NCI-H1417 treated with DMSO at 0.1 percent for 48 hours (cell line): ENCODE measurements at regions not wholly inside any gene's neighbourhood (a gene's known extent, or its start where the extent isn't known, plus 50 kb on each side); places are given as distances from the start of the nearest gene placed in this dataset.
"Not testable (repeated sequence)": the region's sequence is repeated elsewhere in the genome, so short reads cannot be mapped to it uniquely, and the experiment has no call there.

ENCODE experiments used
- DNase-seq: peaks from one replicate; lab custom pipeline; 2025; lab: John Stamatoyannopoulos, UW

DNA sequence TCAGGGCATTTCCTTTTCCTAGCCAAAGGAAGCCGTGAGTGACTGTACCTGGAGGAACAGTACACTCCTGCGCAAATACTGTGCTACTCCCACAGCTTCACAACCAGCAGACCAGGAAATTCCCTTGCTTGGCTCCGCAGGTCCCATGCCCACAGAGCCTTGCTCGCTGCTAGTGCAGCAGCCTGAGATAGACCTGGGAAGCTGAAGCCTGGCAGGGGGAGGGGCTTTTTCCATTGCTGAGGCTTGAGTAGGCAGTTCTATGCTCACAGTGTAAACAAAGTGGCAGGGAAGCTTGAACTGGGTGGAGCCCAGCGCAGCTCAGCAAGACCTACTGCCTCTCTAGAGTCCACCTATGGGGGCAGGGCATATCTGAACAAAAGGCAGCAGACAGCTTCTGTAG is 291.2 kb downstream of the HGF start:
- no peak for DNase-seq

DNA sequence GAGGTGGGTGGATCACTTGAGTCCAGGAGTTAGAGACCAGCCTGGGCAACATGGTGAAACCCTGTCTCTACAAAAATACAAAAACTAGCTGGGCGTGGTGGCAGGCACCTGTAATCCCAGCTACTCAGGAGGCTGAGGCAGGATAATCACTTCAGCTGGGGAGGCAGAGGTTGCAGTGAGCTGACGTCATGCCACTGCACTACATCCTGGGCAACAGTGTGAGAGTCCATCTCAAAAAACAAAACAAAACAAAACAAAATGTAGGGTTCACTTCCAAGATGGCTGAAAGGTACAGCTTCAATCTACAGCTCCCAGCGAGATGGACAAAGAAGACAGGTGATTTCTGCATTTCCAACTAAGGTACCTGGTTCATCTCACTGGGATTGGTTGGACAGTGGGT is 291.6 kb downstream of the HGF start:
- DNase-seq: not testable (repeated sequence)

DNA sequence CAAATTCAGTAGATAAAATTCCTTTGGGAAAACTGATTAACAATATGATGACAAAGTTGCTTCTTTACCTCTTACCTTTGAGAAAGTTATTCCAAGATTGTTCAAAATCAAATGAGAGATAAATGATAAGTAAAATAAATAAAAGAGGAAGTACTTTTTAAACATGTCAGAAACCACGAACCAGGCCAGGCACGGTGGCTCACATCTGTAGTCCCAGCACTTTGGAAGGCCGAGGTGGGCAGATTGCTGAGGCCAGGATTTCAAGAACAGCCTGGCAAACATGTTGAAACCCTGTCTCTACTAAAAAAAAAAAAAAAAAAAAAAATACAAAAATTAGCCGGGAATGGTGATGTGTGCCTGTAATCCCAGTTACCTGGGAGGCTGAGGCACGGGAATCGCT is 296.6 kb downstream of the HGF start:
- DNase-seq: no peak

GRCh38 chr7:81470724-81471379 is 299.0 kb downstream of the HGF start:
- DNase-seq: no peak

- DNase-seq: peak; percentile 28
Measured at GRCh38 chr7:81469869-81470723, 299.8 kb downstream of the HGF start.

GRCh38 chr7:81469153-81469868 is 300.5 kb downstream of the HGF start:
- DNase-seq: no peak

DNA sequence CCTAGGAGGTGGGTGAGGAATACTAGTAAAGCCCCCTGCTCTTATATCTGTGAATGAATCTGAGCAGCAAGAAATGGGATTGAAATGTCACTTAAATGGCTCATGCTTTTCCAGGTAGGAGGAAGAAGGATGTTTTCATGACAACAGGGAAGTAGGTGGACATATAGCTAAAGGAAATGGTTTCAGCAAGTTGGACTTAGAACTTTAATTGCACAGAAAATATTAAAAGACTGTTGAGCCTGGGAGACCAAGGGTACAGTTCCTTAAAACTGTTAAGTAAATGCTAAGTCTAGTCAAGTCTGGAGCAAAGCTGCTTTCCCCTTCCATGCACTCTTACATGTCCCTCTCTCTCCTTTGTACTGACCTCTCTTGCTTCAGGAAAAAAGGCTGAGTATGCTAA is 301.3 kb downstream of the HGF start:
- no peak for DNase-seq

DNA sequence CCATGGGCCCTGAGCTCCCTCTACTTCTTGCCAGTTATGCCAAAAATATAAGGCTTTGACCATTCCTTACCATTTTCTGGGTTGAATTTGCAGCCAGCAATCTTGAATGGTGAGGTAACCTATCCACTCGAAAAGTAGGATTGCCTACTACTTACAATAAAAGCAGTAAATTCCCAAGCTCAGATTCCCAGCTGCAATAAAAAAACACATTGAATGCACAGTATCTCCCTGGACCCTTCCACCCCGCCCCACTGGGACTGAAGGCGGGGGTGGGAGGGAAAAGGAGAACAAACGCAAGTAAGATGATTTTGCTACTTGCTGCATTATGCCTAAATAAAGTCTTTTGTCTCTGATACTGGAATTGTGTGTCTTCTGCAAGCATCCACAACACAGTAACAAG is 301.9 kb downstream of the HGF start:
- no peak for DNase-seq

DNA sequence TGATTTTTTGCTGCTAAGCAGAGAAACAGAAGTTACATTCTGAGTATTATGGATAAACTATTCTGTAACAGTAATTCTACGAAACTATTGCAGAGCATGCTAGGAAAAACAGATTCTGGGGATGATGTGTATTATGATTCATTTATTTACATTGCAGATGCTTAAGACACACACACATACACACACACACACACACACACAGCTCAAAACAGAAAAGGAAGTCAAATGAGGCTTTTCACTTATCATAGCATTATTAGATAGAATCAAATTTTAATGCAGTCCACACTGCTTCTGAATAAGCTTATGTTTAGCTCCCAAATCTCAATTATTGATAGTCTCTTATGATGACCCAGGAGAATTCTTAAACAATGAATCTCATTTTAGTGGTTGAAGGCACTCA is 307.2 kb downstream of the HGF start:
- no peak for DNase-seq

DNA sequence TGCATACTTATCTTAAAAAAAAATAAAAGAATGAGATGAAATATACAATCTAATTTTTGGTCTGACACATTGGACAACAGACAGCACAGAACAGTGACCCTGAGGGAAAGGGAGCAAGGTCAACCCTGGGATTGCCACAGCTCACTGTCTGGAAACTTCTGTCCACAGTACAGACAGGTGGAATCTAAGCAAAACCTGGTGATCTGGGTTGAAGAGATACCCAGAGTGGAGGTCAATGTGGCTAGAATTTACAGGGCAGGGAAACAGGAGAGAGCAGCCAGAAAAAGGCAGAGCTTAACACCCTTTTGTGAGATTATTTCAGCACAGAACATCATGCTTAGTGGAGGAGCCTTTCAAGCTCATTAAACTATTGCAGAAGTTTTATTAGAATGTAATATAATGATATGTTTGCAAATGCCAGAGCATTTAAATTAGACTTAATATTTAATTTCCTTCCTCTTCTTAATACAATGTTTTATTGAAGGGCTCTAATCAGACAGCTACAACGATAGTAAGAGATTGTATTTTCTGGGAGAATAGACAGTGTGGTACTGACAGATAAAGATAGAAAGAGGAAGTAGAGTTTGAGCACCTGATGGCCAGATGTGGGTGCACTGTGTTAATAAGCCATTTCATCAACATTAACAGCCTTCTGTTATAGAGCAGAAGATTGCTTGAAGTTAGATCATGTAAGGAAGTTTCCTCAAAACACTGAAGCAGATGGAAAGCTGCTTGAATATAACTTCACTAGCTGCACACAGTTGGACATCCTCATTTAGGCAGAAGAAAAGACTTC is 309.4 kb downstream of the HGF start:
- no peak for DNase-seq

GRCh38 chr7:81459485-81459884 is 310.4 kb downstream of the HGF start:
- DNase-seq: no peak

GRCh38 chr7:81457852-81458522 is 311.9 kb downstream of the HGF start:
- DNase-seq: peak; percentile 21

DNA sequence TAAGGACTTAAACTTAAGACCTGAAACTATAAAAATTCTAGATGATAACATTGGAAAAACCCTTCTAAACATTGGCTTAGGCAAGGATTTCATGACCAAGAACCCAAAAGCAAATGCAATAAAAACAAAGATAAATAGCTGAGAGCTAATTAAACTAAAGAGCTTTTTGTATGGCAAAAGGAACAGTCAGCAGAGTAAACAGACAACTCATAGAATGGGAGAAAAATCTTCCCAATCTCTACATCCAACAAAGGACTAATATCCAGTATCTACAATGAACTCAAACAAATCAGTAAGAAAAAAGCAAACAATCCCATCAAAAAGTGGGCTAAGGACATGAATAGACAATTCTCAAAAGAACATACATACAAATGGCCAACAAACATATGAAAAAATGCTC is 316.1 kb downstream of the HGF start:
- DNase-seq: not testable (repeated sequence)

DNA sequence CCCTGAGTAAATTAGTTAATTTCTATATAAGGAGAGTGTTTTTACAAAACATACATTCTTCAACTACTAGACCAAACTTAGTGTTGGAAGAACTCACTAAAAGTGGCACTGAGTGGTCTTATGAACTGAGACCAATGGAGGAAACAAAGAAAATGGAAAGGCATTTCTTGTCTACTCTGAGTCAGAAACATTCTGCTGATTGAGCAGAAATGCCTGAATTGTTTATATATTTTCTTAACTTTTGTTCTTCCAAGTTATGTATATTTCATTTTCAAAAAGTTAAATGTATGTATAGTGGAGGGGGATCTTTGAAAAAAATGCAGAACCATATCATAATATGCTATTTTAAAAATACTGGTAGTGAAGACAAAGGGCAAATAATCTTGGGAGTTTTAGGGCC is 320.7 kb downstream of the HGF start:
- DNase-seq: no peak

- peak; percentile 28 for DNase-seq
Measured at GRCh38 chr7:81447351-81447952, 322.4 kb downstream of the HGF start.

DNA sequence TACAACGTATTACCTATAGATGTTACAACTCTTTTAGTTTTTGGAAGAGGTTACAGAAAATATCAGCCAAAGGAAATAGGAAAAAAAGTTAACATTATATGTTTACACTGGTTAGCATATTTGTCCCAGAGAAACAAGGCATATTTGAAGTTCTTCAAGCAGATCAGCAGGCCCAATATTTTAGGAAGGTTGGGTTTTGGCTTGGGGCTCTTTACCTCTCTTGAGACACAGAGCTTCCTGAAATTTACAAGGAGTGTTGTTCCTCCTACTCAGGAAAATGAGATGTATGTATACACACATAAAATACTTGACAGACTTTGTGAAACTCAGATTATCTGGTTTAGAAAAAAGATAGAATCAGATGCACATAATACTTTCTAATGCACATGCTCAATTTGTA is 323.6 kb downstream of the HGF start:
- DNase-seq: no peak

- DNase-seq: no peak
Measured at GRCh38 chr7:81445462-81445861, 324.4 kb downstream of the HGF start.

- no peak for DNase-seq
Measured at GRCh38 chr7:81441750-81442149, 328.1 kb downstream of the HGF start.

- DNase-seq: no peak
Measured at GRCh38 chr7:81439591-81439990, 330.3 kb downstream of the HGF start.

DNA sequence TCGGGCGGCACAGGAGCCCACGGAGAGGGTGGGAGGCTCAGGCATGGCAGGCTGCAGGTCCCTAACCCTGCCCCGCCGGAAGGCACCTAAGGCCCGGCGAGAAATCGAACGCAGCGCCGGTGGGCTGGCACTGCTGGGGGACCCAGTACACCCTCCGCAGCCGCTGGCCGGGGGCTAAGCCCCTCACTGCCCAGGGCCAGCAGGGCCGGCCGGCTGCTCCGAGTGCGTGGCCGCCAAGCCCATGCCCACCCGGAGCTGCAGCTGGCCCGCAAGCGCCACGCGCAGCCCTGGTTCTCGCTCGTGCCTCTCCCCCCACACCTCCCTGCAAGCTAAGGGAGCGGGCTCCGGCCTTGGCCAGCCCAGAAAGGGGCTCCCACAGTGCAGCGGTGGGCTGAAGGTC is 332.7 kb downstream of the HGF start:
- not testable (repeated sequence) for DNase-seq

- no peak for DNase-seq
Measured at GRCh38 chr7:81433692-81434331, 336.0 kb downstream of the HGF start.
